ENCODE measurements at regions not wholly inside any gene's neighbourhood (a gene's known extent, or its start where the extent isn't known, plus 50 kb on each side); places are given as distances from the start of the nearest gene placed in this dataset.

- DNase-seq (ENCODE audit: insufficient read length) = no peak
- no peak for TF ChIP-seq POLR2A (IDR thresholded peaks at IDR 0.05; ENCODE audit: low read depth, low read length)
- TF ChIP-seq POLR2AphosphoS5 (IDR thresholded peaks at IDR 0.05; ENCODE audit: low read depth, low read length) = no peak
- TF ChIP-seq TAF1 (IDR thresholded peaks at IDR 0.05; ENCODE audit: borderline replicate concordance, low read depth, low read length) = no peak
- FAIRE-seq = no peak
Measured at GRCh38 chr3:193754719-193755118, 161.7 kb downstream of the OPA1 start.

GRCh38 chr3:193756536-193756935 lies 163.5 kb downstream of the OPA1 start:
- FAIRE-seq (no peak), DNase-seq (ENCODE audit: insufficient read length) (no peak)
- no peak for TF ChIP-seq POLR2AphosphoS5 (IDR thresholded peaks at IDR 0.05; ENCODE audit: low read depth, low read length)

GRCh38 chr3:193757457-193757856 lies 164.4 kb downstream of the OPA1 start:
- no peak for FAIRE-seq
- TF ChIP-seq POLR2A (IDR thresholded peaks at IDR 0.05; ENCODE audit: low read depth, low read length) (no peak), POLR2AphosphoS5 (IDR thresholded peaks at IDR 0.05; ENCODE audit: low read depth, low read length) (no peak), TAF1 (IDR thresholded peaks at IDR 0.05; ENCODE audit: borderline replicate concordance, low read depth, low read length) (no peak)
- no peak for DNase-seq (ENCODE audit: insufficient read length)

GRCh38 chr3:193761969-193762368 lies 169.0 kb downstream of the OPA1 start:
- FAIRE-seq (no peak), DNase-seq (ENCODE audit: insufficient read length) (no peak)
- TF ChIP-seq TAF1 (IDR thresholded peaks at IDR 0.05; ENCODE audit: borderline replicate concordance, low read depth, low read length) (no peak), POLR2AphosphoS5 (IDR thresholded peaks at IDR 0.05; ENCODE audit: low read depth, low read length) (no peak), POLR2A (IDR thresholded peaks at IDR 0.05; ENCODE audit: low read depth, low read length) (no peak)

- FAIRE-seq = no peak
- no peak for TF ChIP-seq POLR2A (IDR thresholded peaks at IDR 0.05; ENCODE audit: low read depth, low read length)
- no peak for TF ChIP-seq POLR2AphosphoS5 (IDR thresholded peaks at IDR 0.05; ENCODE audit: low read depth, low read length)
- TF ChIP-seq TAF1 (IDR thresholded peaks at IDR 0.05; ENCODE audit: borderline replicate concordance, low read depth, low read length) = no peak
- no peak for DNase-seq (ENCODE audit: insufficient read length)
Measured at GRCh38 chr3:193762657-193763056, 169.6 kb downstream of the OPA1 start.

GRCh38 chr3:193764959-193765358 lies 172.0 kb downstream of the OPA1 start:
- TF ChIP-seq POLR2A (IDR thresholded peaks at IDR 0.05; ENCODE audit: low read depth, low read length) (no peak), POLR2AphosphoS5 (IDR thresholded peaks at IDR 0.05; ENCODE audit: low read depth, low read length) (no peak), TAF1 (IDR thresholded peaks at IDR 0.05; ENCODE audit: borderline replicate concordance, low read depth, low read length) (no peak)
- DNase-seq (ENCODE audit: insufficient read length) (no peak), FAIRE-seq (no peak)

GRCh38 chr3:193767353-193768069 lies 174.5 kb downstream of the OPA1 start:
- no peak for FAIRE-seq
- DNase-seq (ENCODE audit: insufficient read length) = no peak
- no peak for TF ChIP-seq POLR2AphosphoS5 (IDR thresholded peaks at IDR 0.05; ENCODE audit: low read depth, low read length)
- TF ChIP-seq TAF1 (IDR thresholded peaks at IDR 0.05; ENCODE audit: borderline replicate concordance, low read depth, low read length) = no peak
- no peak for TF ChIP-seq POLR2A (IDR thresholded peaks at IDR 0.05; ENCODE audit: low read depth, low read length)

- DNase-seq (ENCODE audit: insufficient read length) (no peak), FAIRE-seq (no peak)
- TF ChIP-seq POLR2A (IDR thresholded peaks at IDR 0.05; ENCODE audit: low read depth, low read length) (no peak), TAF1 (IDR thresholded peaks at IDR 0.05; ENCODE audit: borderline replicate concordance, low read depth, low read length) (no peak), POLR2AphosphoS5 (IDR thresholded peaks at IDR 0.05; ENCODE audit: low read depth, low read length) (no peak)
Measured at GRCh38 chr3:193768070-193768394, 175.0 kb downstream of the OPA1 start.

- no peak for FAIRE-seq
- no peak for TF ChIP-seq POLR2AphosphoS5 (IDR thresholded peaks at IDR 0.05; ENCODE audit: low read depth, low read length)
- no peak for TF ChIP-seq TAF1 (IDR thresholded peaks at IDR 0.05; ENCODE audit: borderline replicate concordance, low read depth, low read length)
- TF ChIP-seq POLR2A (IDR thresholded peaks at IDR 0.05; ENCODE audit: low read depth, low read length) = no peak
- DNase-seq (ENCODE audit: insufficient read length) = no peak
Measured at GRCh38 chr3:193769437-193769836, 176.4 kb downstream of the OPA1 start.

- TF ChIP-seq POLR2A (IDR thresholded peaks at IDR 0.05; ENCODE audit: low read depth, low read length) (no peak), TAF1 (IDR thresholded peaks at IDR 0.05; ENCODE audit: borderline replicate concordance, low read depth, low read length) (no peak), POLR2AphosphoS5 (IDR thresholded peaks at IDR 0.05; ENCODE audit: low read depth, low read length) (no peak)
- FAIRE-seq (no peak), DNase-seq (ENCODE audit: insufficient read length) (no peak)
Measured at GRCh38 chr3:193771011-193771652, 178.1 kb downstream of the OPA1 start.

- DNase-seq (ENCODE audit: insufficient read length) (no peak), FAIRE-seq (no peak)
- TF ChIP-seq POLR2A (IDR thresholded peaks at IDR 0.05; ENCODE audit: low read depth, low read length) = no peak
- TF ChIP-seq POLR2AphosphoS5 (IDR thresholded peaks at IDR 0.05; ENCODE audit: low read depth, low read length) = no peak
- no peak for TF ChIP-seq TAF1 (IDR thresholded peaks at IDR 0.05; ENCODE audit: borderline replicate concordance, low read depth, low read length)
Measured at GRCh38 chr3:193771653-193772421, 178.8 kb downstream of the OPA1 start.

GRCh38 chr3:193772422-193772763 lies 179.4 kb downstream of the OPA1 start:
- DNase-seq (ENCODE audit: insufficient read length) = no peak
- TF ChIP-seq TAF1 (IDR thresholded peaks at IDR 0.05; ENCODE audit: borderline replicate concordance, low read depth, low read length) (no peak), POLR2AphosphoS5 (IDR thresholded peaks at IDR 0.05; ENCODE audit: low read depth, low read length) (no peak), POLR2A (IDR thresholded peaks at IDR 0.05; ENCODE audit: low read depth, low read length) (no peak)
- FAIRE-seq = no peak

Measured in GM12892 (cell line).